ENCODE measurements at regions not wholly inside any gene's neighbourhood (a gene's known extent, or its start where the extent isn't known, plus 50 kb on each side); places are given as distances from the start of the nearest gene placed in this dataset.
"Not testable (repeated sequence)": the region's sequence is repeated elsewhere in the genome, so short reads cannot be mapped to it uniquely, and the experiment has no call there.

GRCh38 chr17:16842346-16842745 is 129.6 kb downstream of the TNFRSF13B start:
- not testable (repeated sequence) for DNase-seq (ENCODE audit: low read depth)

GRCh38 chr17:16841896-16842295 is 130.0 kb downstream of the TNFRSF13B start:
- DNase-seq (ENCODE audit: low read depth); H3K4me3 ChIP-seq (ENCODE audit: low read depth, low read length): not testable (repeated sequence)

More at GRCh38 chr17:16842346-16842745, 129.6 kb downstream of the TNFRSF13B start:
- H3K4me3 ChIP-seq (ENCODE audit: low read depth, low read length) = not testable (repeated sequence)

GRCh38 chr17:16840219-16840618 is 131.7 kb downstream of the TNFRSF13B start:
- not testable (repeated sequence) for H3K4me3 ChIP-seq (ENCODE audit: low read depth, low read length); DNase-seq (ENCODE audit: low read depth)

- not testable (repeated sequence) for H3K4me3 ChIP-seq (ENCODE audit: low read depth, low read length); DNase-seq (ENCODE audit: low read depth)
These were observed 132.4 kb downstream of the TNFRSF13B start for GRCh38 chr17:16839242-16840175.

- not testable (repeated sequence) for H3K4me3 ChIP-seq (ENCODE audit: low read depth, low read length); DNase-seq (ENCODE audit: low read depth)
These were observed 133.1 kb downstream of the TNFRSF13B start for GRCh38 chr17:16838795-16839194.

- H3K4me3 ChIP-seq (ENCODE audit: low read depth, low read length); DNase-seq (ENCODE audit: low read depth): not testable (repeated sequence)
These were observed 133.6 kb downstream of the TNFRSF13B start for GRCh38 chr17:16838287-16838686.

GRCh38 chr17:16837468-16838266 is 134.3 kb downstream of the TNFRSF13B start:
- not testable (repeated sequence) for H3K4me3 ChIP-seq (ENCODE audit: low read depth, low read length); DNase-seq (ENCODE audit: low read depth)

GRCh38 chr17:16836315-16836915 is 135.5 kb downstream of the TNFRSF13B start:
- H3K4me3 ChIP-seq (ENCODE audit: low read depth, low read length); DNase-seq (ENCODE audit: low read depth): not testable (repeated sequence)

- not testable (repeated sequence) for H3K4me3 ChIP-seq (ENCODE audit: low read depth, low read length); DNase-seq (ENCODE audit: low read depth)
These were observed 138.4 kb downstream of the TNFRSF13B start for GRCh38 chr17:16833517-16833916.

- not testable (repeated sequence) for H3K4me3 ChIP-seq (ENCODE audit: low read depth, low read length); DNase-seq (ENCODE audit: low read depth)
These were observed 139.1 kb downstream of the TNFRSF13B start for GRCh38 chr17:16832853-16833252.

GRCh38 chr17:16832206-16832605 is 139.7 kb downstream of the TNFRSF13B start:
- not testable (repeated sequence) for DNase-seq (ENCODE audit: low read depth); H3K4me3 ChIP-seq (ENCODE audit: low read depth, low read length)

GRCh38 chr17:16830770-16831169 is 140.7 kb downstream of the CCDC144A start:
- not testable (repeated sequence) for H3K4me3 ChIP-seq (ENCODE audit: low read depth, low read length); DNase-seq (ENCODE audit: low read depth)

- not testable (repeated sequence) for DNase-seq (ENCODE audit: low read depth); H3K4me3 ChIP-seq (ENCODE audit: low read depth, low read length)
These were observed 140.2 kb downstream of the CCDC144A start for GRCh38 chr17:16830219-16830618.
